ENCODE measurements at regions not wholly inside any gene's neighbourhood (a gene's known extent, or its start where the extent isn't known, plus 50 kb on each side); places are given as distances from the start of the nearest gene placed in this dataset.

GRCh38 chr14:97253756-97254155, 456.6 kb downstream of the VRK1 start:
- TF ChIP-seq MYC (IDR thresholded peaks at IDR 0.05; ENCODE audit: low read depth, low read length) (no peak), EZH2 (IDR thresholded peaks at IDR 0.05; ENCODE audit: borderline replicate concordance, low read depth, low read length, severe bottlenecking) (no peak), POLR2A (IDR thresholded peaks at IDR 0.05; ENCODE audit: low read depth, low read length) (no peak), POLR2AphosphoS5 (IDR thresholded peaks at IDR 0.05; ENCODE audit: insufficient read depth, low read depth, low read length) (no peak), FOS (IDR thresholded peaks at IDR 0.05; ENCODE audit: borderline replicate concordance, insufficient read depth, low read length) (no peak)
- TF ChIP-seq, protein P1, sequence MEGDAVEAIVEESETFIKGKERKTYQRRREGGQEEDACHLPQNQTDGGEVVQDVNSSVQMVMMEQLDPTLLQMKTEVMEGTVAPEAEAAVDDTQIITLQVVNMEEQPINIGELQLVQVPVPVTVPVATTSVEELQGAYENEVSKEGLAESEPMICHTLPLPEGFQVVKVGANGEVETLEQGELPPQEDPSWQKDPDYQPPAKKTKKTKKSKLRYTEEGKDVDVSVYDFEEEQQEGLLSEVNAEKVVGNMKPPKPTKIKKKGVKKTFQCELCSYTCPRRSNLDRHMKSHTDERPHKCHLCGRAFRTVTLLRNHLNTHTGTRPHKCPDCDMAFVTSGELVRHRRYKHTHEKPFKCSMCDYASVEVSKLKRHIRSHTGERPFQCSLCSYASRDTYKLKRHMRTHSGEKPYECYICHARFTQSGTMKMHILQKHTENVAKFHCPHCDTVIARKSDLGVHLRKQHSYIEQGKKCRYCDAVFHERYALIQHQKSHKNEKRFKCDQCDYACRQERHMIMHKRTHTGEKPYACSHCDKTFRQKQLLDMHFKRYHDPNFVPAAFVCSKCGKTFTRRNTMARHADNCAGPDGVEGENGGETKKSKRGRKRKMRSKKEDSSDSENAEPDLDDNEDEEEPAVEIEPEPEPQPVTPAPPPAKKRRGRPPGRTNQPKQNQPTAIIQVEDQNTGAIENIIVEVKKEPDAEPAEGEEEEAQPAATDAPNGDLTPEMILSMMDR (IDR thresholded peaks at IDR 0.05; ENCODE audit: extremely low read depth in 1 of 2, insufficient read depth in 1 of 2, low read depth in 1 of 2, low read length in 2 of 2), result no peak
